MCF 10A (cell line): ENCODE measurements at regions not wholly inside any gene's neighbourhood (a gene's known extent, or its start where the extent isn't known, plus 50 kb on each side); places are given as distances from the start of the nearest gene placed in this dataset.

Experiments used
- BruUV-seq: library from RNA; stranded (reverse); fragments of 400-500 nt; replicated peaks from 2 replicates; lab custom pipeline; 2021; lab: Mats Ljungman, UMichigan
- CTCF ChIA-PET: fragments of 300-600 bp; sonication (Branson Sonifier 250); formaldehyde crosslinking; extraction: SDS; loops from one replicate; lab custom pipeline; 2021; ENCODE audit warnings: antibody characterized with exemption, inconsistent platforms; lab: Yijun Ruan, JAX
- POLR2A ChIA-PET: fragments of 300-600, 350-650 bp; sonication (Branson Sonifier 250); formaldehyde crosslinking; extraction: SDS; loops from one replicate; lab custom pipeline; 2020; ENCODE audit warnings: antibody characterized with exemption, inconsistent platforms; lab: Yijun Ruan, JAX
- DNase-seq: peaks from one replicate; pipeline ENCODE4 v3.0.0-alpha.2; 2018; ENCODE audit not compliant: unreplicated experiment
- H3K27ac Mint-ChIP-seq: one replicate; pipeline ENCODE4 v1.8.0; 2022; ENCODE audit warnings: mild to moderate bottlenecking, low read depth, mixed read lengths; ENCODE audit not compliant: unreplicated experiment
- H3K27me3 Mint-ChIP-seq: one replicate; pipeline ENCODE4 v1.8.0; 2022; ENCODE audit warnings: mixed read lengths; ENCODE audit not compliant: insufficient read depth, unreplicated experiment
- H3K36me3 Mint-ChIP-seq: one replicate; pipeline ENCODE4 v1.8.0; 2022; ENCODE audit warnings: mild to moderate bottlenecking, moderate library complexity, mixed read lengths; ENCODE audit not compliant: insufficient read depth, unreplicated experiment
- H3K4me1 Mint-ChIP-seq: one replicate; pipeline ENCODE4 v1.8.0; 2022; ENCODE audit warnings: mixed read lengths; ENCODE audit not compliant: insufficient read depth, unreplicated experiment
- H3K4me3 Mint-ChIP-seq: one replicate; pipeline ENCODE4 v1.8.0; 2022; ENCODE audit warnings: mild to moderate bottlenecking, moderate library complexity, mixed read lengths; ENCODE audit not compliant: unreplicated experiment
- H3K9me3 Mint-ChIP-seq: one replicate; pipeline ENCODE4 v1.8.0; 2022; ENCODE audit warnings: mixed read lengths; ENCODE audit not compliant: unreplicated experiment
- intact Hi-C: fragments of 100-400 bp; cut with micrococcal nuclease; formaldehyde crosslinking; loops from 2 replicates; pipeline ENCODE4 v1.14.1; 2022
- TF ChIP-seq, protein P1 (sequence below): fragments of 200-600 bp; IDR thresholded peaks from one replicate; pipeline ENCODE4 v1.8.0; 2022; ENCODE audit warnings: antibody characterized with exemption, mild to moderate bottlenecking; ENCODE audit not compliant: unreplicated experiment

DNA sequence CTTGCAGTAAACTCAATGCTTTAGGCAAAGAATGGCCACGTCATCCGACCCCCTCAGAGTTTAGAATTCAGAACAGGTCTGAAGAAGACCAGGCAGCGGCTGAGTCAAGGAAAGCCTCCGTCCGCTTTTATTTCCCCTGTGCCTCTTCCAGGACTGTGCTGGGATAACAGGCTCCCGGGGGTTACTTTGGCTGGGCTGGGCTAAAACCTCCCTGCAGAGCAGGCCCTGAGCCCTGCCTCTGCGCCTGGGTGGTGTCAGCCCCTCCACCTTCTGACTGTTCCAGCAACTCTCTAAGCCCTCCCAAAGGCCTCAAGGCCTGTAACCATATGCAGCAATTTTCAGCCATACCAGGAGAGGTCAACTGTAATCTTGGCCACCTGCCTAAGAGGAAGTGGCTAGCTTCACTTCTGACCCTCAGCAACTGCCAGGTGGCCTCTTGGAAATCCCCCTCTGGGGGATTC lies 166.5 kb downstream of the RPIA start:
- no TSS peak for BruUV-seq
- no peaks in the 10 kb centered on the region for H3K36me3 Mint-ChIP-seq
- intact Hi-C loops = no loop called here
- no peaks in the 10 kb centered on the region for H3K4me1 Mint-ChIP-seq
- no peaks in the 10 kb centered on the region for H3K9me3 Mint-ChIP-seq
- H3K27ac Mint-ChIP-seq = no peak overlapping the region
- DNase-seq = no peak
- TF ChIP-seq, protein P1, sequence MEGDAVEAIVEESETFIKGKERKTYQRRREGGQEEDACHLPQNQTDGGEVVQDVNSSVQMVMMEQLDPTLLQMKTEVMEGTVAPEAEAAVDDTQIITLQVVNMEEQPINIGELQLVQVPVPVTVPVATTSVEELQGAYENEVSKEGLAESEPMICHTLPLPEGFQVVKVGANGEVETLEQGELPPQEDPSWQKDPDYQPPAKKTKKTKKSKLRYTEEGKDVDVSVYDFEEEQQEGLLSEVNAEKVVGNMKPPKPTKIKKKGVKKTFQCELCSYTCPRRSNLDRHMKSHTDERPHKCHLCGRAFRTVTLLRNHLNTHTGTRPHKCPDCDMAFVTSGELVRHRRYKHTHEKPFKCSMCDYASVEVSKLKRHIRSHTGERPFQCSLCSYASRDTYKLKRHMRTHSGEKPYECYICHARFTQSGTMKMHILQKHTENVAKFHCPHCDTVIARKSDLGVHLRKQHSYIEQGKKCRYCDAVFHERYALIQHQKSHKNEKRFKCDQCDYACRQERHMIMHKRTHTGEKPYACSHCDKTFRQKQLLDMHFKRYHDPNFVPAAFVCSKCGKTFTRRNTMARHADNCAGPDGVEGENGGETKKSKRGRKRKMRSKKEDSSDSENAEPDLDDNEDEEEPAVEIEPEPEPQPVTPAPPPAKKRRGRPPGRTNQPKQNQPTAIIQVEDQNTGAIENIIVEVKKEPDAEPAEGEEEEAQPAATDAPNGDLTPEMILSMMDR = no peak
- POLR2A ChIA-PET = no interaction called here
- CTCF ChIA-PET = interaction anchor here (2.5 to 3.5 kb wide), 2 partner anchors 17 to 22 kb away, joined by 14 to 15 read pairs; no protein-coding TSS in a partner anchor
- H3K27me3 Mint-ChIP-seq = peaks cover 65% of the 10 kb centered on the region
- H3K4me3 Mint-ChIP-seq = no peak overlapping the region

DNA sequence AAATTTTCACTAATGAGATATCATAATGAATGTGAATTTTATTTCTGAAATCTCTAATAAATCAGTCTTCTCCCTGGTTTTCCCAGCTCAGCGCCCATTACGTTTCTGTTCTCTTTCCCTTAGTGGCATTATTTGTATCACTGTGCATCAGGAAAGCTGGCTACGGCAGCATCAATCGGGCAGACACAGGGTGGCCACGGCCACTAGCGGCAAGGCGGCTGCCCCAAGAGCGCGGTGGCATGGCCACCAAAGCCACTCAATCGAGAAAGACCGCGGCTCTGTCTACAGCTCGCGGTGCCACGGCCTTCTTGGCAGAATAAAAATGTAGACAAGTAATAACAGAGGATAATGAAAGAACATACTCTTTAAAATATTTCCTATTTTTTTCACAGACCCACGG lies 168.0 kb downstream of the RPIA start:
- POLR2A ChIA-PET = no interaction called here
- H3K4me3 Mint-ChIP-seq = no peak overlapping the region
- no peak overlapping the region for H3K27ac Mint-ChIP-seq
- no peaks in the 10 kb centered on the region for H3K4me1 Mint-ChIP-seq
- BruUV-seq = no TSS peak
- DNase-seq = no peak
- no peaks in the 10 kb centered on the region for H3K36me3 Mint-ChIP-seq
- intact Hi-C loops = no loop called here
- CTCF ChIA-PET = interaction anchor here (0.6 to 3.5 kb wide), 7 partner anchors 14 to 119 kb away, joined by 3 to 15 read pairs (median 3); no protein-coding TSS in a partner anchor
- TF ChIP-seq, protein P1 = no peak
- H3K9me3 Mint-ChIP-seq = no peaks in the 10 kb centered on the region
- peaks cover 65% of the 10 kb centered on the region for H3K27me3 Mint-ChIP-seq

DNA sequence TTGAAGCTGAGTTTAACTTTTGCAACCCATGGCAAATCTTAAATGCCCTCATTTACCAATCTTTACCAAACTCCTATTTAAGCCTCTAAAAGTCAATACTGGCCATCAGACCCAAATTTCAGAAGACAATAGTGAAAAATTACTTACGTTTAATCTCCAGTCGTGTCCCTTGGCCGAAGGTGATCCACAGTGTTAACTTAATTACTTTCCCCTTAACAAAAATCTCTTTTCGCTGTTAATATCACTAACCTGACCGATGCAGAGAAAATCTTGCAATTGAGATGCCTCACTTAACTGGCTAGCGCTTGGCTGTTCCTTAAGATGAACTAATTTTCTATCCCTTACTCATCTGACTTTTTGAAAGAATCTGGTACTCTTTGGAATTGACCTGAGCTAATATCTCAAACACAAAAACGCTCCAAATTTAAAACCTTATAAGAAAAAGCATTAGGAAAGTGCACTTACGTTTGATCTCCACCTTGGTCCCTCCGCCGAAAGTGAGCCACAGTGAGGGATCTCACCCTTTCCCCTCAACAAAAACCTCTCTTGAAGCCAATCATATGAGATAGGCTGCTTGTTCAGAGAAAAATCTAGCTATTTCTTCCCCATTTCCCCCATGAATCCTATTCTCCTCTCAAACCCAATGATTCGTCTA lies 169.1 kb downstream of the RPIA start:
- Mint-ChIP-seq H3K4me1 (no peaks in the 10 kb centered on the region), H3K27me3 (peaks cover 65% of the 10 kb centered on the region), H3K36me3 (no peaks in the 10 kb centered on the region), H3K27ac (no peak overlapping the region), H3K9me3 (no peaks in the 10 kb centered on the region), H3K4me3 (no peak overlapping the region)
- no peak for DNase-seq
- ChIA-PET POLR2A (no interaction called here), CTCF (interaction anchor here (0.6 to 3.5 kb wide), 5 partner anchors 12 to 103 kb away, joined by 3 to 15 read pairs (median 3); no protein-coding TSS in a partner anchor)
- no TSS peak for BruUV-seq
- intact Hi-C loops = no loop called here
- TF ChIP-seq, protein P1 = no peak

DNA sequence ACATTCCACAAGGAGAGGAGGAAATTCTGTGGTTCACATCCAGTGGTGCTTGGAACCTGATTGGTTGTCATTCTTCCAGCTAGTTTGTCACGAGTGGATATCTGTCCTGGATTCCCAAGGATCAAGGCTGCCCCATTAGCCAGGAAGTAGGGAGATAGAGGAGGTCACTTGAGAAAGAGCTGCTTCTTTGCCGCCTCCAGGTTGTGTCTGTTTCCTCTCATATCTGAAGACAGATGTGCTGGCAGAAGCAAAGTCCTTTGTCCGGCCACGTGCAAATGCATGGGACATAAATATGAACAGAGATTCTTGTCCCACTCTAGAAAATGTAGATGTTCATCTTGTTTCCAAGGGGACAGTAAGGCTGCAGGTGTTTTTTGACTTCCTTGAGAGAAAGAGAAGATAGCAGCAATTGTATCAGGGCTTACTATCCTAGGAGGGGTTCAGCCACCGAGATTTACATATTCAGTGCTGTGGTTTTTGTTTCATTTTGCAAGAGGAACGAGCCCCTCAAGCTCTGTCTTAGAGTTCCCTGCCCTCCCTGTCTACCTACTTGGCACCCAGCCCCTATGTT lies 174.4 kb downstream of the RPIA start:
- TF ChIP-seq, protein P1 = no peak
- ChIA-PET POLR2A (no interaction called here), CTCF (interaction anchor here (0.9 to 1.1 kb wide), 4 partner anchors 8 to 14 kb away, joined by 3 to 6 read pairs (median 4); no protein-coding TSS in a partner anchor)
- intact Hi-C loops = no loop called here
- Mint-ChIP-seq H3K4me1 (no peaks in the 10 kb centered on the region), H3K27ac (no peak overlapping the region), H3K36me3 (no peaks in the 10 kb centered on the region), H3K27me3 (peaks cover 91% of the 10 kb centered on the region), H3K4me3 (no peak overlapping the region), H3K9me3 (no peaks in the 10 kb centered on the region)
- no TSS peak for BruUV-seq
- no peak for DNase-seq
